HG03342 (cell line): ENCODE measurements at regions not wholly inside any gene's neighbourhood (a gene's known extent, or its start where the extent isn't known, plus 50 kb on each side); places are given as distances from the start of the nearest gene placed in this dataset.
A peak's percentile ranks its signal among the peaks of the same experiment; 100 is the strongest.

Experiments
- ATAC-seq: cut with Tn5 transposase; IDR thresholded peaks from one replicate; pipeline ENCODE4 v1.9.1; 2021; ENCODE audit warnings: mild to moderate bottlenecking, moderate library complexity; ENCODE audit not compliant: unreplicated experiment

- ATAC-seq, result no peak
Measured at GRCh38 chr2:62447411-62447810, 58.6 kb downstream of the TMEM17 start.

GRCh38 chr2:62446491-62446890 is 59.5 kb downstream of the TMEM17 start:
- ATAC-seq, result no peak

- no peak for ATAC-seq
Measured at GRCh38 chr2:62443886-62444285, 62.1 kb downstream of the TMEM17 start.

GRCh38 chr2:62443471-62443870 is 62.5 kb downstream of the TMEM17 start:
- no peak for ATAC-seq

- no peak for ATAC-seq
Measured at GRCh38 chr2:62441824-62442223, 64.2 kb downstream of the TMEM17 start.

GRCh38 chr2:62441421-62441820 is 64.6 kb downstream of the TMEM17 start:
- ATAC-seq, result no peak

GRCh38 chr2:62440281-62440946 is 65.6 kb downstream of the TMEM17 start:
- ATAC-seq, result no peak

GRCh38 chr2:62439425-62439824 is 66.6 kb downstream of the TMEM17 start:
- ATAC-seq, result no peak

- ATAC-seq, result no peak
Measured at GRCh38 chr2:62437785-62438184, 68.2 kb downstream of the TMEM17 start.

GRCh38 chr2:62435720-62436119 is 70.3 kb downstream of the TMEM17 start:
- peak; percentile 94 for ATAC-seq

- no peak for ATAC-seq
Measured at GRCh38 chr2:62432407-62432806, 73.6 kb downstream of the TMEM17 start.

- ATAC-seq, result no peak
Measured at GRCh38 chr2:62431512-62431911, 74.5 kb downstream of the TMEM17 start.

GRCh38 chr2:62430146-62430545 is 75.8 kb downstream of the TMEM17 start:
- ATAC-seq, result no peak

GRCh38 chr2:62427146-62427545 is 78.8 kb downstream of the TMEM17 start:
- no peak for ATAC-seq

GRCh38 chr2:62426154-62426912 is 79.7 kb downstream of the TMEM17 start:
- ATAC-seq, result no peak

GRCh38 chr2:62425684-62426083 is 80.3 kb downstream of the TMEM17 start:
- ATAC-seq, result no peak

- ATAC-seq, result no peak
Measured at GRCh38 chr2:62424899-62425298, 81.1 kb downstream of the TMEM17 start.

- ATAC-seq, result no peak
Measured at GRCh38 chr2:62423883-62424458, 82.0 kb downstream of the TMEM17 start.

GRCh38 chr2:62423235-62423634 is 82.8 kb downstream of the TMEM17 start:
- ATAC-seq, result no peak

GRCh38 chr2:62415518-62415917 is 90.5 kb downstream of the TMEM17 start:
- ATAC-seq, result peak; percentile 11

GRCh38 chr2:62415019-62415431 is 91.0 kb downstream of the TMEM17 start:
- peak; percentile 86 for ATAC-seq

- ATAC-seq, result no peak
Measured at GRCh38 chr2:62413116-62413663, 92.8 kb downstream of the TMEM17 start.
